ENCODE measurements at regions not wholly inside any gene's neighbourhood (a gene's known extent, or its start where the extent isn't known, plus 50 kb on each side); places are given as distances from the start of the nearest gene placed in this dataset.

DNA sequence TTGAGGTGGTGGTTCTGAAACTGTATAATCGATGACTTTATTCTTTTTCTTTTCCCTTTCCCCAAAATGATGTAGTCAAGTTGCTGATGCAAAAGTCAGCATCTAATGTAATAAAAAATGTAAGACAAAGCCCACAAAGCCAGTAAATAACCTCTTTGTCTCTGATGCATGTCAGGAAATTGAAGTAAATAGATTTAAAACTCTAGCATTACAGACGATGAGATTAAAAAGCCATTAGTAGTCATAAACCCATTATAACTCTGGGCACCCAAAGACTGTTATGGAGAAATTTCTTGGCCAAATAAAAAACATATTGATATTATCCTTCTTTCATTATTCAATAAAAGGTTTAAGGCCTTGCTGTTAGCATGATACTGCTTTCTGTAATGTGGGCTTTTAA lies 548.7 kb downstream of the TUSC1 start:
- TF ChIP-seq, protein P1, sequence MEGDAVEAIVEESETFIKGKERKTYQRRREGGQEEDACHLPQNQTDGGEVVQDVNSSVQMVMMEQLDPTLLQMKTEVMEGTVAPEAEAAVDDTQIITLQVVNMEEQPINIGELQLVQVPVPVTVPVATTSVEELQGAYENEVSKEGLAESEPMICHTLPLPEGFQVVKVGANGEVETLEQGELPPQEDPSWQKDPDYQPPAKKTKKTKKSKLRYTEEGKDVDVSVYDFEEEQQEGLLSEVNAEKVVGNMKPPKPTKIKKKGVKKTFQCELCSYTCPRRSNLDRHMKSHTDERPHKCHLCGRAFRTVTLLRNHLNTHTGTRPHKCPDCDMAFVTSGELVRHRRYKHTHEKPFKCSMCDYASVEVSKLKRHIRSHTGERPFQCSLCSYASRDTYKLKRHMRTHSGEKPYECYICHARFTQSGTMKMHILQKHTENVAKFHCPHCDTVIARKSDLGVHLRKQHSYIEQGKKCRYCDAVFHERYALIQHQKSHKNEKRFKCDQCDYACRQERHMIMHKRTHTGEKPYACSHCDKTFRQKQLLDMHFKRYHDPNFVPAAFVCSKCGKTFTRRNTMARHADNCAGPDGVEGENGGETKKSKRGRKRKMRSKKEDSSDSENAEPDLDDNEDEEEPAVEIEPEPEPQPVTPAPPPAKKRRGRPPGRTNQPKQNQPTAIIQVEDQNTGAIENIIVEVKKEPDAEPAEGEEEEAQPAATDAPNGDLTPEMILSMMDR (conservative IDR thresholded peaks at IDR 0.05 in 1 of 2, IDR thresholded peaks at IDR 0.05 in 1 of 2; ENCODE audit: extremely low read depth in 1 of 2, insufficient read depth in 1 of 2, low read depth in 1 of 2, low read length in 2 of 2): no peak
- no peak for TF ChIP-seq EZH2 (IDR thresholded peaks at IDR 0.05; ENCODE audit: borderline replicate concordance, low read length)

All from mammary epithelial cell (primary cell).